ENCODE measurements at regions not wholly inside any gene's neighbourhood (a gene's known extent, or its start where the extent isn't known, plus 50 kb on each side); places are given as distances from the start of the nearest gene placed in this dataset.

DNA sequence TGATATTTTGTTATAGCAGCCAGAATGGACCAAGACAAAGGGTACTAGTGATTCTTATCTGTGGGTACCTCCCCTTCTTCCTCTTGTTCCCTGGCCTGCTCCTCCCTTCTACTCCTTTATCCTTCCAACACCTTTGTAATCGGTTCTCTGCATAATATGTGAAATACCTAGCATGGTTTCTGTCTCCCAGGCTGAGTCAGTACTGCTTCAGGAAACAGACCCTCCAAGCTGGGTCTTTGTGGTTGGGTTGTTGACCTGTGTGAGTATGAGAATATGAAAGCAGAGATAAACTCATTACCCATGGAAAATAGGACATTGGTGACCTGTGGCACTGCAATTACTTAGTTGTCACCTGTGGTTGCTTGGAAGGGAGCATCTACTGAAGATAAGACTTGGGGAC, 69.3 kb upstream of the KLF13 start:
- Histone ChIP-seq H3K27ac (ENCODE audit: low read length) (peak overlapping the region; percentile 52; the same call in 1 of the 2 replicates), H3K4me3 (ENCODE audit: low read depth in 2 of 2, low read length in 2 of 2) (no peak overlapping the region), H3K4me1 (ENCODE audit: control insufficient read depth, insufficient read depth, low read length) (peaks cover 17% of the 10 kb centered on the region; the same call in 1 of the 2 replicates), H3K36me3 (ENCODE audit: control insufficient read depth, insufficient read depth, low read length) (no peaks in the 10 kb centered on the region; the same call in 1 of the 2 replicates), H3K27me3 (ENCODE audit: control insufficient read depth, insufficient read depth, low read length) (no peaks in the 10 kb centered on the region), H3K9me3 (ENCODE audit: control insufficient read depth, insufficient read depth, low read depth, low read length) (no peaks in the 10 kb centered on the region)
- DNase-seq (ENCODE audit: low read depth, low spot score) (no peak), ATAC-seq (no peak)
- BruUV-seq (replicated peaks), result no TSS peak
- intact Hi-C loops (cut with micrococcal nuclease; ENCODE audit: unreplicated experiment), result no loop called here
- in situ Hi-C loops (cut with HindIII; ENCODE audit: low pct_unique_long_range_greater_than_20kb, low sequenced_read_pairs), result no loop called here
- POLR2A ChIA-PET, result no interaction called here
- TF ChIP-seq, protein P1, sequence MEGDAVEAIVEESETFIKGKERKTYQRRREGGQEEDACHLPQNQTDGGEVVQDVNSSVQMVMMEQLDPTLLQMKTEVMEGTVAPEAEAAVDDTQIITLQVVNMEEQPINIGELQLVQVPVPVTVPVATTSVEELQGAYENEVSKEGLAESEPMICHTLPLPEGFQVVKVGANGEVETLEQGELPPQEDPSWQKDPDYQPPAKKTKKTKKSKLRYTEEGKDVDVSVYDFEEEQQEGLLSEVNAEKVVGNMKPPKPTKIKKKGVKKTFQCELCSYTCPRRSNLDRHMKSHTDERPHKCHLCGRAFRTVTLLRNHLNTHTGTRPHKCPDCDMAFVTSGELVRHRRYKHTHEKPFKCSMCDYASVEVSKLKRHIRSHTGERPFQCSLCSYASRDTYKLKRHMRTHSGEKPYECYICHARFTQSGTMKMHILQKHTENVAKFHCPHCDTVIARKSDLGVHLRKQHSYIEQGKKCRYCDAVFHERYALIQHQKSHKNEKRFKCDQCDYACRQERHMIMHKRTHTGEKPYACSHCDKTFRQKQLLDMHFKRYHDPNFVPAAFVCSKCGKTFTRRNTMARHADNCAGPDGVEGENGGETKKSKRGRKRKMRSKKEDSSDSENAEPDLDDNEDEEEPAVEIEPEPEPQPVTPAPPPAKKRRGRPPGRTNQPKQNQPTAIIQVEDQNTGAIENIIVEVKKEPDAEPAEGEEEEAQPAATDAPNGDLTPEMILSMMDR (IDR thresholded peaks at IDR 0.05), result no peak
- no peak for TF ChIP-seq SIN3A (IDR thresholded peaks at IDR 0.05; ENCODE audit: borderline replicate concordance, insufficient read depth, low read depth, low read length)
- TF ChIP-seq TCF7L2 (IDR thresholded peaks at IDR 0.05; ENCODE audit: low read depth, low read length), result no peak
- TF ChIP-seq, protein P2, sequence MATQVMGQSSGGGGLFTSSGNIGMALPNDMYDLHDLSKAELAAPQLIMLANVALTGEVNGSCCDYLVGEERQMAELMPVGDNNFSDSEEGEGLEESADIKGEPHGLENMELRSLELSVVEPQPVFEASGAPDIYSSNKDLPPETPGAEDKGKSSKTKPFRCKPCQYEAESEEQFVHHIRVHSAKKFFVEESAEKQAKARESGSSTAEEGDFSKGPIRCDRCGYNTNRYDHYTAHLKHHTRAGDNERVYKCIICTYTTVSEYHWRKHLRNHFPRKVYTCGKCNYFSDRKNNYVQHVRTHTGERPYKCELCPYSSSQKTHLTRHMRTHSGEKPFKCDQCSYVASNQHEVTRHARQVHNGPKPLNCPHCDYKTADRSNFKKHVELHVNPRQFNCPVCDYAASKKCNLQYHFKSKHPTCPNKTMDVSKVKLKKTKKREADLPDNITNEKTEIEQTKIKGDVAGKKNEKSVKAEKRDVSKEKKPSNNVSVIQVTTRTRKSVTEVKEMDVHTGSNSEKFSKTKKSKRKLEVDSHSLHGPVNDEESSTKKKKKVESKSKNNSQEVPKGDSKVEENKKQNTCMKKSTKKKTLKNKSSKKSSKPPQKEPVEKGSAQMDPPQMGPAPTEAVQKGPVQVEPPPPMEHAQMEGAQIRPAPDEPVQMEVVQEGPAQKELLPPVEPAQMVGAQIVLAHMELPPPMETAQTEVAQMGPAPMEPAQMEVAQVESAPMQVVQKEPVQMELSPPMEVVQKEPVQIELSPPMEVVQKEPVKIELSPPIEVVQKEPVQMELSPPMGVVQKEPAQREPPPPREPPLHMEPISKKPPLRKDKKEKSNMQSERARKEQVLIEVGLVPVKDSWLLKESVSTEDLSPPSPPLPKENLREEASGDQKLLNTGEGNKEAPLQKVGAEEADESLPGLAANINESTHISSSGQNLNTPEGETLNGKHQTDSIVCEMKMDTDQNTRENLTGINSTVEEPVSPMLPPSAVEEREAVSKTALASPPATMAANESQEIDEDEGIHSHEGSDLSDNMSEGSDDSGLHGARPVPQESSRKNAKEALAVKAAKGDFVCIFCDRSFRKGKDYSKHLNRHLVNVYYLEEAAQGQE (IDR thresholded peaks at IDR 0.05; ENCODE audit: insufficient read depth in 1 of 2, low read depth in 2 of 2, low read length in 1 of 2), result no peak
- no peak for TF ChIP-seq POLR2AphosphoS5 (IDR thresholded peaks at IDR 0.05; ENCODE audit: low read depth, low read length)
- CTCF ChIA-PET, result no interaction called here

DNA sequence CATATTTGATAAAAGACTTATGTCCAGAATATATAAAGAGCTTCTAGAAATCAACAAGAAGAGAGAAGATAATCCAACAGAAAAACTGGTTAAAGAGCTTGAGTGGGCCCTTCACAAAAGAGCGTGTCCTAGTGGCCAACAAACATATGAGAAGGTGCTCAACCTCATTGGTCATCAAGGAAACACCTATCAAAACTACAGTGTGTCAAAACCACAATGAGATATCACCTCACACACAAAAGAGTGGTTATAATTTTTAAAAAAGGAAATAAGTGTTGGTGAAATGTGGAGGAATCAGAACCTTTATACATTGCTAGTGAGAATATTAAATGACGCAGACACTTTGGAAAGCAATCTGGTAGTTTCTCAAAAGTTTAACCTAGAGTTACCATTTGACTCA, 68.4 kb upstream of the KLF13 start:
- CTCF ChIA-PET, result no interaction called here
- Histone ChIP-seq H3K27me3 (ENCODE audit: control insufficient read depth, insufficient read depth, low read length) (no peaks in the 10 kb centered on the region), H3K36me3 (ENCODE audit: control insufficient read depth, insufficient read depth, low read length) (no peaks in the 10 kb centered on the region; the same call in 1 of the 2 replicates), H3K27ac (ENCODE audit: low read length) (no peak overlapping the region), H3K4me3 (ENCODE audit: low read depth in 2 of 2, low read length in 2 of 2) (no peak overlapping the region), H3K9me3 (ENCODE audit: control insufficient read depth, insufficient read depth, low read depth, low read length) (no peaks in the 10 kb centered on the region), H3K4me1 (ENCODE audit: control insufficient read depth, insufficient read depth, low read length) (peaks cover 17% of the 10 kb centered on the region; the same call in 1 of the 2 replicates)
- in situ Hi-C loops (cut with HindIII; ENCODE audit: low pct_unique_long_range_greater_than_20kb, low sequenced_read_pairs), result no loop called here
- BruUV-seq (replicated peaks), result no TSS peak
- POLR2A ChIA-PET, result no interaction called here
- DNase-seq (ENCODE audit: low read depth, low spot score) (no peak), ATAC-seq (no peak)
- intact Hi-C loops (cut with micrococcal nuclease; ENCODE audit: unreplicated experiment), result no loop called here
- TF ChIP-seq, protein P2 (IDR thresholded peaks at IDR 0.05; ENCODE audit: insufficient read depth in 1 of 2, low read depth in 2 of 2, low read length in 1 of 2), result no peak
- no peak for TF ChIP-seq SIN3A (IDR thresholded peaks at IDR 0.05; ENCODE audit: borderline replicate concordance, insufficient read depth, low read depth, low read length)
- no peak for TF ChIP-seq POLR2AphosphoS5 (IDR thresholded peaks at IDR 0.05; ENCODE audit: low read depth, low read length)
- TF ChIP-seq, protein P1 (IDR thresholded peaks at IDR 0.05), result no peak
- no peak for TF ChIP-seq TCF7L2 (IDR thresholded peaks at IDR 0.05; ENCODE audit: low read depth, low read length)

Data from Panc1 (cell line).